ENCODE measurements at regions not wholly inside any gene's neighbourhood (a gene's known extent, or its start where the extent isn't known, plus 50 kb on each side); places are given as distances from the start of the nearest gene placed in this dataset.

DNA sequence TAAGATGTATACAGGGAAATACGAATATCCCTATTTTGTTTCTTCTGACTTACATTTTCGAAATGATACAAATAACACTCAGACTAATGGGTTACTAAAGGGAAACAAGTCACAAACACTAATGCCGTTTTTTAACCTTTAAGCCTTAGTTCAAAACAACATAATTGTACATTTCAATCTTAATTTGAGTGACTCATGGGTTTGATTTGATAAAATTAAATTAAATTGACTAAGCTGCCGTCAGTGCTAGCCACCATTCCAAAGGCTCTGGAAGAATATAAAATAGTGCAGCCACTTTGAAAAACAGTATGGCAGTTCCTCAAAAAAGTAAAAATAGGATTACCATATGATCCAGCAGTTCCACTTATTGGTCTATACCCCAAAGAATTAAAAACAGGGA, 133.8 kb upstream of the NT5C1B start:
- no peak for TF ChIP-seq CTCF (IDR thresholded peaks at IDR 0.05; ENCODE audit: low read depth, low read length, poor library complexity, severe bottlenecking)
- no peak for TF ChIP-seq EZH2phosphoT487 (IDR thresholded peaks at IDR 0.05; ENCODE audit: borderline replicate concordance, low read length)

Measured in DOHH2 (cell line).